GDM1 (cell line): ENCODE measurements at regions not wholly inside any gene's neighbourhood (a gene's known extent, or its start where the extent isn't known, plus 50 kb on each side); places are given as distances from the start of the nearest gene placed in this dataset.
"Not testable (repeated sequence)": the region's sequence is repeated elsewhere in the genome, so short reads cannot be mapped to it uniquely, and the experiment has no call there.

Experiments
- DNase-seq: peaks from one replicate; lab custom pipeline; 2025; lab: John Stamatoyannopoulos, UW

DNA sequence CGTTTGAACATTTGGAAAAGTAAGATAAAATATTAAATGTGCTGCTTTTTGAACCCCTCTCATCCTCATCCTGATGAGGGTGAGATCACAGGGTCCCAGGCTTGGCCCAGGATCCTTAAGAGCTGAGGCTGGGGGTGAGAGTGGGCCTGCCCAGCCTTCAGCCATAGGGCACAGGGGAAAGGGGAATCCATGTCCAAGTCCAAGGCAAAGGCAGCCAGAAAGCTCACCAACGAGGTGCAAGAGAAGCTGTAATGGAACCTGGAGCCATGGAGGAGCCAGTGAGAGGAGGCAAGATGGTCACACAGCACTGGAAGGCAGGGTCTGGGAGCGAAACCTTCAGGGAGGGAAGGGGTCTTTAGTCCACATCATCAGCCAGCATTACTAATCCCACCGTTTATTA lies 191.9 kb downstream of the RRAGC start:
- no peak for DNase-seq

DNA sequence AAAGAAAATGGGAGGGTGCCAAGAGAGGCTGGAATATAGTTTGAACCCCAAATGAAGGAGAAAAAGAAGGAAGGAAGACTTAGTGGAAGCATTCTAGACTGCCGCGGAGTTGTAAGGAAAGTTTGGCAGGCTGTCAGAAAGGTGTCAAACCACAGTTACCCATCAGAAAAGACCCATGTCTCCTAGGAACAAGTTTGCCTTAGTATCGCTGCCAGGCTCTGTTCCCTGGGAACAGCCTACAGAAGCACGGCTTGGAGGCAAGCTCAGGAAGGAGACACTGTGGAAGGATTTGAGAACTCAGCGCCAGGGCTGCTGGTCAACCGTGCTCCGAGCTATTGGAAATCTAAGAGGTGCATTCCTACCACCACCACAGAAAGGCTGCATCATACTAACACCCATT lies 197.4 kb downstream of the RRAGC start:
- DNase-seq = no peak

DNA sequence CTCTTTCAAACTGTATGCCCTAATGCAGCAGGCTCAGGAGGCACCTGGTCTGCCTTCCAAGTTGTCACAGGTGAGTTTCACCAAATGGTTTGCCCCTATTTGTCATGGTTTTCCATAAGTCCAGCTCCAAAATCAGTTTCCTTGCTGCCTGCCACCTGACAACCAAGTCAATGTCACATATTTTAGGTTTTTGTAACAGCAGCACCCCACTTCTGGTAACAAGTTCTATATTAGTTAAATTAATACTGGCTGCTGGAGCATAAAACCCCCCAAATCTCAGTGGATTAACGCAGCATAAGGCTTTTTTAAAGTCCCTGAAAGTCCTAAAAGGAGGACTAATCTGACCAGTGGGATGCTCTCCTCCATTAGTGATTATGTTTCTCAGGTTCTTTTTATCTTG lies 200.7 kb downstream of the RRAGC start:
- no peak for DNase-seq

DNA sequence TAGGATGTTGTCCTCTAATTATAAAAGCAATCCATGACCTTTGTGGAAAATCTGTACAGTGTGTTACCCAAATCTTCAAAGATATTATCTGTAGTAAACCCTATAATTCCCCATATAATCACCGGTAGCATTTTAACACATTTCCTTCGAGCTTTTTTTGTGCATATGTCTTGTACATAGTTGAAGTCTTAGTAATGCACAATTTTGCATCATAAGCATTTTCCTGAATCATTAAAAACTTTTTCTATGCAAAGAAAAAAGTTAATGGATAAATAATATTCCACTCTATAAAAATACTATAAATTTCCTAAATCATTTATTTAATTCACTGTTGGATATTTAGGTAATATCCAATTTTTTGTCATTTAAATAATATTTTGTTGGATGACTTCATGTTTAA lies 201.7 kb downstream of the RRAGC start:
- DNase-seq = no peak

DNA sequence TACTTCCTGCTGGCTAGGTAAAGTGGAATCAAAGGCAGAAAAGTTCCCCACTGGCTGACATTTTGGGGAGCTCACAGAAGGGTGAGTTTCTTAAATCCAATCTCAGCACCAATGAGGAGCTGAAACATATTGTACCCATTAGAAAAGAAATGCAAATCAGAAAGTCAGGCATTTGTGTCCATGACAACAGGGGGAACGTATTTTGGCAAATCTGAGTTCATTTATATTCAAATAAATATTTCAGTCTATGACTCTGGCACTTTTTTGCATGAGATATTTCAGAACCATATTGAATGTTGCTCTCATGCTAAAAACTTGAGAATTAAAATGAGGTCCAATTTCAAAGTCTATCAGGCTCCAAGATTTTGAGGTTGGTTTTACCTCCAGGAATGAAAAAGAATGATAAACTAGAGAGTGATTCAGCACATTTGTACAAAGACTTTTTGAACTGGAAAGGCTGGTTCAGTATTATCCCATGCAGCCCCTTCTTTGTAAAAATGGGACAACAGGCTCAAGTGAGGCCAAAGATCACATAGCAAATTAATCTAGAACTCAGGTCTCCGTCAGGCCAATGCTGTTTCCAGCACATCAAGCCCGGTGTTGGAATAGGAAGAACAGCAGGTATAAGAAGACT lies 202.2 kb downstream of the RRAGC start:
- DNase-seq = no peak

DNA sequence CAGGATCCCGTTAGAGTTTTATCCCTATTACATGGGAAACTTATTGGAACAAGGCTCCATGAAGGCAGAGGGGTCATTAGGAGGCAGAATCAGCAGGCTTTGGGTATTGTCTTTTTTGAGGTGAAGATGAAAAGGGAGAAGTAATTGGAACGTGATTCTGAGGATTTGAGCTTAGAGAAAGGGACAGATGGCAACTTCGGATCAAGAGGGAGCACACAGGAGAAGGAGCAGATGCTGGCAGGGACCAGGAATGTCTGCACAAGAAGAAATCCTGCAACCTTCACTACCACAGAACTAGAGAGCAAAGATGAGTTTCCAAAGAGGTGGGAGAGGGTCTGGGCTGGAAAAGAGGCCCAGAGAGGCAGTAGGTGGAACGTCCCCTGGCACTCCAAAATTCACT lies 202.8 kb downstream of the RRAGC start:
- DNase-seq = no peak

DNA sequence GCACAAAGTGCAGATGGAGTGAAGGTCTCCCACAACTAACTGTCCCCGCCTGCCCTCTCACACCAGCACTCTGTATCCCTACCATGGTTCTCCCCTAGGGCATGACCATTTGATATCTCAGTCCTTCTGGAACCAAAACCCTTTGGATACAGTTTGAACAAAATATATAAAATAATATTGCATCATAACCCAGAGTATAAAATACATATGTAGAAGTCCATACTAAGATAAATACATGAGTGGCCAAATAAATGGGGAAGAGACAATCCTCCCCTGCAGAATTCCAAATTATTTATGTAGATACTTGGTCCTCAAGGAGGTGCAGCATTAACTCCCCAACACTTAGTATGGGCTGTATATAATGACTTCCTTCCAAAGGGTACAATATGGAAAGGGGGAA lies 207.4 kb downstream of the RRAGC start:
- DNase-seq = no peak

DNA sequence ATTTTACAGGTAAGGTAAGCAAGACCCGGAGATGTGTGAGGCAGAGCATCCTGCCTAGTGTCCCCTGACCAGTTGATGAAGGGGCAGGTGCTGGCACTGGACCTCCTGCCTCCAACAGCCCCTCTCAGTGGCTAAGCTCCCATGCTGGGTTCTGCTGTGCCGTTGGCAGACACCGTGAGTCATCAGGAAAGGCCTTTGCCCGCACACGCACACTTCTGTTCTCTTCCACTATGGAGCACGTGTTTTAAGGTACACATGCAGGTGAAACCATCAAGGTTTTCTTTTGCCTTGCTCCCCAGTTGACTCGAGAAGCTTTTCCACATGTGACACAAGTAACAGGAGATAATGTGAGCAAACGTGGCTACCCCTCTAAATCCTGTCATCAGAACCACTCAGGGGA lies 207.9 kb downstream of the RRAGC start:
- DNase-seq = no peak

DNA sequence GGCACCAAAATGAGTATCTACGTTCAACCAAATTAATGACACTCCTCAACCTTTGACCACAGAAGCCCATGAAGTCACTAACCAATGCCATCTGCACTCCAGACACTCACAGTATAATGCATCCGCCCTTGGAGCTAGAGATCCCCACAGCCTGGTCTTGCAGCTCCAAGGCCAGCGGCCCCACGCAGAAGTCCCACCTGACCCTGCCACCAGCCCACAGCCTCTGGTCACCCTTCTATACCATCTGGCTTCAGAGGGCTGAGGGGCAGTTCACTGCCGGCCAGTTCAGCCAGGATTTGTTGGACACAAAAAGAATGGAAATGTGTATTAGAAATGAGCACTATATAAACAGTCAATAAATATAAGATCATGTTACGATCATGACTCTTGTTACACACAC lies 211.2 kb downstream of the RRAGC start:
- DNase-seq = no peak

DNA sequence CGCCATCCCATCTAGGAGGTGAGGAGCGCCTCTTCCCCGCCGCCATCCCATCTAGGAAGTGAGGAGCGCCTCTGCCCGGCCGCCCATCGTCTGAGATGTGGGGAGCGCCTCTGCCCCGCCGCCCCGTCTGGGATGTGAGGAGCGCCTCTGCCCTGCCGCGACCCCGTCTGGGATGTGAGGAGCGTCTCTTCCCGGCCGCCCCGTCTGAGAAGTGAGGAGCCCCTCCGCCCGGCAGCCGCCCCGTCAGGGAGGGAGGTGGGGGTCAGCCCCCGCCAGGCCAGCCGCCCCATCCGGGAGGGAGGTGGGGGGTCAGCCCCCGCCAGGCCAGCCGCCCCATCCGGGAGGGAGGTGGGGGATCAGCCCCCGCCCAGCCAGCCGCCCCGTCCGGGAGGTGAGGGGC lies 212.2 kb downstream of the RRAGC start:
- DNase-seq = not testable (repeated sequence)

DNA sequence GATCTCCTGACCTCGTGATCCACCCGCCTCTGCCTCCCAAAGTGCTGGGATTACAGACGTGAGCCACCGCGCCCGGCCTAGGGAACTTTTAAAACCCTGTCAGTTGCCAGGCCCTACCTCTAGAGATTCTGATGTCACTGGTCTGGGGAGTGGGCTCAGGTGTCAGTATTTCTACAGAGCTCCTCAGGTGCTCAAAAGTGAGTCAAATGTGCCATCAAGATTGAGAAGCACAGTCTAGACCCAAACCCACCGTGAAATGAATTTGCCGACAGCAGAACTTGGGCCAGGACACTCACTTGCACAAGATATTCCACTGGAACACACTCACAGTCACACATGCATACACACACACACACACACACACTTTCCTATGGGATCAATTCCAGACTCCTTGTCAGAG lies 215.5 kb downstream of the RRAGC start:
- DNase-seq = no peak

DNA sequence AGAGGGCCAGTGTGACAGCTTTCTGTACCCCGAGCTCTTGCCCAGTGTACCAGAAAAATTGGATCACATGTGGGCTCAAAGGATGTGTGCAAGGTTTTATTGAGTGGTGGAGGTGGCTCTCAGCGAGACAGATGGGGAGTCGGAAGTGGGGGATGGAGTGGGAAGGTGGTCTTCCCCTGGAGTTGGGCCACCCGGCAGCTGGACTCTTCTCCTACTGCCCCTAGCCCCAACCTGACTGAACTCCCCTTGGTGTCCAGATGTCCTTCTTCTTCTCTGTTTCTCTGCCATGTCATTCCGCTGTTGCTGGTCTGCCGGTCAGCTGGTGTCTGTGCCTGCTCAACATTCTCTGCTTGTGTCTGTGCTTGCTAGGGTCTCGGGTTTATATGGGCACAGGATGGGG lies 217.9 kb downstream of the RRAGC start:
- DNase-seq = no peak

DNA sequence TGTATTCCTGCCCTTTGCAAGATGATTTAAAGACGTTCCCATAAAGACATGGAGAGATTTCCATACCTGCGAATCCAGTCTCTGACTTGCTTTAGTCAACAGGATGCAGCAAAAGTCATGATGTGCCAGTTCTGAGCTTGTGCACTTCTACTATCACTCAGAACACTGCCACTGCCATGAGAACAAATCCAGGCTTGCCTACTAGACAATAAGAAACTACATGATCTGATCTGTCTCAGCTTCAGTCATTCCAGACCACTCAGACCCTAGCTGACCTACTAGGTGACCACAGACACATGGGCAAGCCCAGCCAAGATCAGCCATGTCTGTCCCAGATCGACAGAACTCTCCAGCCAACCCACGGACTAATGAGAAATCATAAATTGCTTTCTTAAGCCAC lies 219.2 kb downstream of the RRAGC start:
- DNase-seq = no peak

DNA sequence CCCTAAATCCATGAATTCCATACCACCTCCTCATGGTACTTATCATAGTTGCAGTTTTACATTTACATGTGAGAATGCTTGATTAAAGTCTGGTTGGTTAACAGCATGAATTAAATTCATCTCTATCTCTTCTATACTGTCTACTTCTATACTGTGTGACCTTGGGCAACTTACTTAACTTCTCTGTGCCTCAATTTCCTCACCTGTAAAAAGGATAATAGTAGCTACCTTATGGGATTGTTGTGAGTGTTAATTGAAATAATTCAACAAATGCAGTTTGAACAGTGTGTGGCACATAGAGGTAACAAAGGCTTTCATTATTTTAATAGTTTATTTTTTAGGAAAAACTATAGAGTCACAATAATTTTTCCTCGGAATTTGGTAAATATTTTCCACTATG lies 231.3 kb downstream of the RRAGC start:
- no peak for DNase-seq

DNA sequence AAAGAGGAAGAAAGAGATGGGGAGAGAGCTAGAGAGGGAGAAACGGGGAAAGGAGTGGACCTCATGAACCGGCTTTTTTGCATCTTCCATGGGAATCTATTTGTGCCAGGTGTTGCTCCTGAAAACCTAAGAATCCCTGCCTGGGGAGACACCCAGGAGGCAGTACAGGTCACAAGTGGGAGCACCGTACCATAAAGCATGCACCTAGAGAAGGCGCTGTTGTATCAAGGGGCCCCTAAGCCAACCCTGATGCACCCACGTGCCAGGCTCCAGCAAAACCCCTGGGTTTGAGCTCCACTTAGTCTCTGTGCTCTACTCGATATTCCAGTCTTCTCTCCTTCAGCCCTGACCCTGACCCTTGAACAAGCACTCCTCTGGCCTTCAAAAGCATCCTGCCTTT lies 233.6 kb downstream of the RRAGC start:
- no peak for DNase-seq

DNA sequence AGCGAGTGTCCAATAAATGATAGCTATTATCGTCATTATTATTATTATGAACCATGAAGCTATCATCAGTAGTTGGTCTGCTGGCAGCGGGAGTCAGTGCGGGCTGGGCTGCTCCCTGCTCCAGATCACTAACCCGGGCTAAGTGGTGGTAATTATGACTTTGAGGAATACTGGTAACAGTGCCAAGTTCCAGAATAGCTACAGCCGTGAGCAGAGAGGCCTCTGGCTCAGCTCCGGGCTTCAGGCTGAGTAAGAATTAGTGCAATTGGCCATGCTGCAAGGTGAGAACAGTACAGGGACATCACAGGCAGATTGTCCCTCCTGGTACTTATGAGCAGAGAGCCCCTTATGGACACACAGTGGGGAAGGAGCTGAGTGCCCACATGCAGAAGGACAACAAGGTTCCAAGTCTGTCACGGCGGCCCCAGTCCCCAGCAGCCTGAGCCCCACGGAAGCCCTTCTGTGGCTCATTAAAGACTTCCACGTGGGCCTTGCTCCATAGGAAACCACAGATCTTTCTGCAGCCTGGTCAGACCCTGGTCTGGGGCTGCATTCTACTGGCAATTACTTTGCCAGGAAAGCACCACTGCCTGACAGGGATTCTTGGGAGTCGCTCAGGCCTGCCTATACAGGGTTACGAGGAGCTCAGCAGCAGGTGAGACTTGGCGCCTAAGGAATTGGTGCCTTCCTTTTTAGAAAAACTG lies 235.1 kb downstream of the RRAGC start:
- no peak for DNase-seq

DNA sequence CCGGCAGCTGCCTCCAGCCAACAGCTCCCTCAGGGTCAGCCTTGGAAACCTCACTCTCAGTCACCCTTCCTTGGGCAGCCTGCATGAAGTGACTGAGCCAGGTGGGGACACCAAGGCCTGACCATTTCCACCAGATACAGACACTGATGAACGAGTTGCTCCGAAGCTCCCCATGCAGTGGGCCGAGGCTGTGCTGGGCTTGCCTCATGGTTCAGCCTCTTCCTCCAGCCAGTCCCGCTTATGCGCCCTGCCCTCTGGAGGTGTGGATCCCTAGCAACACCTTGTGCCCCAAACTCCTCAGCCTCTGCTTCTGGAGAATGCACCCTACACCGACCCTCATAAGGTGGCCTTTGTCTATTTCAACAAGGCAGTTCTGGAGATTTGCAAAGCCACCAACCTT lies 236.0 kb downstream of the RRAGC start:
- DNase-seq = no peak

DNA sequence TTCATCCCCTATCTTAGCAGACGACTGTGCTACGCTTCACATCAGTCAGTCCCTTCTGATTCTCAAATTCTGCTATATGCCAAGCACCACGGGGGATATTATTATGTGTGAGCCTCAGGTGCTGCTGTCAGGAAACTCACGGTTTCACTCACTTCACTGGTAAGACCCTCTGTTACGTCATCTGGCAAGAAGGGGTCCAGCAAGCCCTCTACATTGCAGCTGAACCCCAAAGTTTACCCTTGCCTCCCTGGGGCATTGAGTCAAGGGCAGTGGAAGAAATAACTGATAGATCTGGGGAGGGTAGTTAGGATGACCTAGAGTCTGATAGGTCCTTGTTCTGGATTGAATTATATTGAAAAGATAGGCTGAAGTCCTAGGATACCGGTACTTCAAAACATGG lies 237.4 kb downstream of the RRAGC start:
- DNase-seq = no peak

DNA sequence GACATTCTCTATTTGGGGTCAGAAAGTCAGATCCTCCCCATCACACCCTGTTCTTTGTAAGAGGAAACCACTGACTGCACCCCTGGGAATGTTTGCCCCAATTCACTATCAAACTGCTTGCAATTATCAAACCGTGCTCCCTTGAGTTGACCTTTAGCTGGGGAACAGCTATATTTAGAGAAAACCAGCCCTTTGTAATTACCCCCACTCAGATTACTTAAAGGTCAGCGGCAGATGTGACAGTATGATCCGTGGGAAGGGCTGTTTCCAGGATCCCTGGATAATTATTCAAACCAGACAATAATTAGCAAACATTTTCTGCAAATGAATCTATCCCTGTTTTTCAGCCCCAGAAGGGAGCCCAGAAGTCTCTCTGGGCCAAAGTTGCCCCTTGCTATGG lies 242.7 kb downstream of the RRAGC start:
- DNase-seq = no peak

DNA sequence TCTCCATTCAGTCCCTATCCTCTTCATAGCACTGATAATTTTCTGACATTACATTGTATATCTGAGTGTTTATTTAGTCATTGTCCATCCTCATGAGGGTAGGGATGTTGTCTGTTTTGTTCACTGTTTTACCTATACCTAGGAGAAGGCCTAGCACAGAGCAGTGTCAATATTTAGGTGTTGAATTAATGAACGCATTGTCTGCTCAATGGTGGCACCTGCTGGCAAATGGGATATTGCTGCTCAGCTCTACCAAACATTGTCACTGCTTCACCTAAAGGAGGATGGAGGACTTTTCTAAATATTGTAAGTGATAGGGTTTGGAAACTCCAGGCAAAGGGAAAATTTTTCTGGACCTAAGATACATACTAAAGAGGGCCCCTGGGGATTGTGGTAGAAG lies 243.9 kb downstream of the RRAGC start:
- DNase-seq = no peak

DNA sequence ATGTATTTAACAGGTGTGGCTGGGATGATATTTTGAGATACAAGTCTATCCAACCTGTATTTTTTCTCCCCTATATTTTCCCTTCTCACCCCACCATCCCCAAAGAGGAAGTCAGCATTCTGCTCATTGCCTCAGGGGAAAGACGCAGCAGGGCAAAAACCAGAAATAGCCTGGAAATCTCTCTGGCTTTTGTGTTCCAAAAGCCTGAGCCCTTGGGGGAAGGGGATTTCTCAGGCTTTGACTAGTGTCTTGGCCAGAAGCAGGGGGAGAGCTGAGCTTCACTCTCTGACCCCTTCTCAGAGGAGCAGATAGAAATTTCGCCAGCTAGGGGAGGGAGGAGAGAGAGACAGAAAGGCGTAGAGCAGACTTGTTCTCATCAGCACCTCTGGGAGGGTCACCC lies 244.7 kb downstream of the RRAGC start:
- DNase-seq = no peak

DNA sequence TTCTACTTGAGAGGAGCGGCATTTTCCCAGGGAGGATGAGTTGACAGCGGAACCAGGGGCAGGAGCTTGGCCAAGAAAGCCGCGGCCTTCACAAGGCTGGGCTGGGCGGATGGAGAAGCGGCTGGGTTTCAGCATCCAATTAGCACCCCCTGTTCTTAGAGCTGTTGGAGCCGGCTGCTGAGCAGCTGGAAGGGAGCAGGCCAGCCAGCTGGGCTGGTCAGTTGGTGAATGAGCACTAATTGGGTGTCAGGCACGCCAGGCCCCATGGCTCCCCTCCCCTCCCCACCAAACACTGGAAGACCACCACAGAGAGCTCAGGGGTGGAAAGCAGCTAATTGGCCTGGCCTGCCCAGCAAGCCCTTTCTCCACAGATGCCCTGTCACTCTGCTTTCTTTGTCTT lies 245.6 kb downstream of the RRAGC start:
- no peak for DNase-seq

DNA sequence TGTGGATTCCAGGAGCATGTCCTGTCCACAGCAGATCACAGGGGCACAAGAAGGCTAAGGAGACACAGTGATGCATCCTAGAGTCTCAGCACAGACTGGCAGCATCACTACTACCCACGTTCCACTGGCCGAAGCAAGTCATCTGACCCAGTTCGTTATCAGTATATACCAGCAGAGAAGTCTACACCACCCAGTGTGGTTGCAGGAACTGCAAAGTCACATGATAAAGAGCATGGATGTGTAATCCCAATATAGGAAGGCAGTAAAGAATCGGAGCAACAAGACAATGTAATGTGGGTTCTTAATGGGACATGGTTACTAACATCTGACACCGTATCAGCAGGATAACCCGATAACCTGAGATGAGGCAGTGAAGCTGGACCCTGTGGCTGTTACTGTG lies 246.6 kb downstream of the RRAGC start:
- DNase-seq = no peak

DNA sequence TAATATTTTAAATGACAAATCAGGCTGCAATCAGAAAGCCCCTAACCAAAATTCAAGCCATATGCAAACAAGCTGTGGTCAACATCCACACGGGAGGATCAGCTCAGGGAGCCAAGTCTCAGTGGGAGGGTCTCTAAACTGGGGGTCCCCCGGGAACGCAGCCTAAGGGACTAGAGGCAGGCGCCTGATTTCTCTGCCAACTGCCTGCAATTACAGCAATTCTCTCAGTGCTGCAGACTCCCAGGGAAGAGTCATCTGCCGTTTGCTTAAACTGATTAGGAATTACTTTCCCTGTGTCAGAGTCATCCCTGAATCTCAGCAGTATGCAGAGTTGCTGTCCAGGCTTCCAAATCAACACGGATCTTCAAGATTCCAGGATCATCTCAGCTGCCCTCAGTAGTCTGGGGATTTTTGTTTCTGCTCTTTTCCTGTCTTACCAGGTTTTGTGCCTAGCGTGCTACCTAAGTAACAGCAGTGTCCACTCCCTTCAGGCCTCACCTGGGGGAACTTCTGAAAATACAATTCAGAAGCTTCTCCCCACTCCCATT lies 247.8 kb downstream of the RRAGC start:
- no peak for DNase-seq
